H9 (cell line): ENCODE measurements at regions not wholly inside any gene's neighbourhood (a gene's known extent, or its start where the extent isn't known, plus 50 kb on each side); places are given as distances from the start of the nearest gene placed in this dataset.

Experiments used
- DNase-seq: peaks from one replicate; pipeline ENCODE4 v3.0.0-alpha.2; 2017
- H2AFZ ChIP-seq: one replicate; pipeline ENCODE4 v1.6.1; 2013; ENCODE audit warnings: mild to moderate bottlenecking, low read length, control low read depth, moderate library complexity
- H2AK5ac ChIP-seq: 2 replicates; pipeline ENCODE4 v1.6.1; 2013; ENCODE audit warnings: low read length, control low read depth, mixed read lengths; ENCODE audit not compliant: insufficient read length
- H2BK120ac ChIP-seq: one replicate; pipeline ENCODE4 v1.6.1; 2013; ENCODE audit warnings: low read depth, mild to moderate bottlenecking, low read length, control low read depth, inconsistent platforms; ENCODE audit not compliant: poor library complexity, severe bottlenecking
- H2BK12ac ChIP-seq: 2 replicates; pipeline ENCODE4 v1.6.1; 2013; ENCODE audit warnings: low read length, control low read depth, mixed read lengths, low read depth; ENCODE audit not compliant: insufficient read length
- H2BK15ac ChIP-seq: 2 replicates; pipeline ENCODE4 v1.6.1; 2013; ENCODE audit warnings: low read depth, low read length, control low read depth
- H2BK20ac ChIP-seq: one replicate; pipeline ENCODE4 v1.6.1; 2013; ENCODE audit warnings: low read depth, mild to moderate bottlenecking, low read length, control low read depth, inconsistent platforms; ENCODE audit not compliant: poor library complexity, severe bottlenecking
- H2BK5ac ChIP-seq: 2 replicates; pipeline ENCODE4 v1.6.1; 2013; ENCODE audit warnings: low read length, control low read depth, mixed read lengths; ENCODE audit not compliant: insufficient read length
- H3K14ac ChIP-seq: 2 replicates; pipeline ENCODE4 v1.6.1; 2013; ENCODE audit warnings: low read length, control low read depth; ENCODE audit not compliant: insufficient read depth
- H3K18ac ChIP-seq: 2 replicates; pipeline ENCODE4 v1.6.1; 2013; ENCODE audit warnings: low read depth, mild to moderate bottlenecking, mixed read lengths, low read length, control low read depth; ENCODE audit not compliant: insufficient read length
- H3K23ac ChIP-seq: 2 replicates; pipeline ENCODE4 v1.6.1; 2013; ENCODE audit warnings: low read length, control low read depth, mixed read lengths, low read depth; ENCODE audit not compliant: insufficient read length
- H3K23me2 ChIP-seq: 2 replicates; pipeline ENCODE4 v1.6.1; 2013; ENCODE audit warnings: low read depth, mild to moderate bottlenecking, mixed read lengths, low read length, control low read depth; ENCODE audit not compliant: insufficient read length, poor library complexity, severe bottlenecking
- H3K27ac ChIP-seq: 2 replicates; pipeline ENCODE4 v1.5.1; 2013; ENCODE audit warnings: low read length, control low read depth, mixed read lengths, low read depth; ENCODE audit not compliant: insufficient read length
- H3K27me3 ChIP-seq: 2 replicates; pipeline ENCODE4 v1.6.1; 2013; ENCODE audit warnings: low read length, control low read depth, inconsistent platforms; ENCODE audit not compliant: insufficient read depth
- H3K4ac ChIP-seq: 2 replicates; pipeline ENCODE4 v1.6.1; 2013; ENCODE audit warnings: low read depth, mild to moderate bottlenecking, control low read depth, inconsistent platforms, low read length, moderate library complexity
- H3K4me1 ChIP-seq: 2 replicates; pipeline ENCODE4 v1.6.1; 2013; ENCODE audit warnings: low read length, control low read depth, inconsistent platforms; ENCODE audit not compliant: insufficient read depth
- H3K4me2 ChIP-seq: 2 replicates; pipeline ENCODE4 v1.6.1; 2013; ENCODE audit warnings: low read length, control low read depth, mixed read lengths; ENCODE audit not compliant: insufficient read length, insufficient read depth
- H3K56ac ChIP-seq: 2 replicates; pipeline ENCODE4 v1.6.1; 2013; ENCODE audit warnings: low read depth, mild to moderate bottlenecking, mixed read lengths, low read length, control low read depth; ENCODE audit not compliant: insufficient read length
- H3K79me1 ChIP-seq: 2 replicates; pipeline ENCODE4 v1.6.1; 2013; ENCODE audit warnings: low read depth, mild to moderate bottlenecking, moderate library complexity, low read length, control low read depth, inconsistent platforms; ENCODE audit not compliant: insufficient read depth, poor library complexity, severe bottlenecking
- H3K79me2 ChIP-seq: 2 replicates; pipeline ENCODE4 v1.6.1; 2013; ENCODE audit warnings: low read length, control low read depth, inconsistent platforms; ENCODE audit not compliant: insufficient read depth
- H3K9ac ChIP-seq: 2 replicates; pipeline ENCODE4 v1.6.1; 2013; ENCODE audit warnings: low read length, control low read depth, mixed read lengths; ENCODE audit not compliant: insufficient read length; ENCODE audit errors: extremely low read depth
- H3K9me3 ChIP-seq: one replicate; pipeline ENCODE4 v1.6.1; 2013; ENCODE audit warnings: low read depth, low read length, inconsistent platforms; ENCODE audit not compliant: control insufficient read depth
- H3T11ph ChIP-seq: one replicate; pipeline ENCODE4 v1.6.1; 2013; ENCODE audit warnings: mild to moderate bottlenecking, low read length, control low read depth, inconsistent platforms
- H4K20me1 ChIP-seq: one replicate; pipeline ENCODE4 v1.6.1; 2013; ENCODE audit not compliant: control insufficient read depth, insufficient read length, insufficient read depth
- H4K5ac ChIP-seq: 2 replicates; pipeline ENCODE4 v1.6.1; 2013; ENCODE audit warnings: low read depth, mild to moderate bottlenecking, mixed read lengths, low read length, control low read depth; ENCODE audit not compliant: insufficient read length
- H4K8ac ChIP-seq: replicated peaks from 2 replicates; pipeline ENCODE4 v1.6.1; 2013; ENCODE audit warnings: low read length, control low read depth, mixed read lengths, low read depth; ENCODE audit not compliant: insufficient read length
- H4K91ac ChIP-seq: 2 replicates; pipeline ENCODE4 v1.6.1; 2013; ENCODE audit warnings: low read depth, mild to moderate bottlenecking, moderate library complexity, mixed read lengths, low read length, control low read depth; ENCODE audit not compliant: insufficient read length
- H3K27ac Mint-ChIP-seq, 3 experiments: 2 replicates in 2 of 3; 3 replicates in 1 of 3; pipeline ENCODE4 v1.8.0; 2020 to 2021; ENCODE audit warnings: mixed read lengths in 3 of 3, mild to moderate bottlenecking in 1 of 3, moderate library complexity in 1 of 3
- H3K27me3 Mint-ChIP-seq: 2 replicates; pipeline ENCODE4 v1.8.0; 2021; ENCODE audit warnings: low read depth, mild to moderate bottlenecking, moderate library complexity, mixed read lengths
- H3K36me3 Mint-ChIP-seq, 3 experiments: 2 replicates in 2 of 3; 3 replicates in 1 of 3; pipeline ENCODE4 v1.8.0; 2020 to 2021; ENCODE audit warnings: low read depth in 3 of 3, mixed read lengths in 3 of 3; ENCODE audit not compliant: insufficient read depth in 1 of 3
- H3K4me1 Mint-ChIP-seq, 2 experiments: 2 replicates each; pipeline ENCODE4 v1.8.0; 2020; ENCODE audit warnings: mixed read lengths in 2 of 2
- H3K4me3 Mint-ChIP-seq, 2 experiments: 2 replicates in 1 of 2; 3 replicates in 1 of 2; pipeline ENCODE4 v1.8.0; 2020 to 2021; ENCODE audit warnings: mild to moderate bottlenecking in 2 of 2, mixed read lengths in 2 of 2, moderate library complexity in 1 of 2
- H3K9me3 Mint-ChIP-seq, 2 experiments: 2 replicates in 1 of 2; 3 replicates in 1 of 2; pipeline ENCODE4 v1.8.0; 2020; ENCODE audit warnings: mild to moderate bottlenecking in 2 of 2, mixed read lengths in 2 of 2, moderate library complexity in 1 of 2
- WGBS: extraction: QIAGEN DNeasy Blood & Tissue Kit; methylation state at CpG from one replicate; pipeline ENCODE4 v1.1.7; 2013; ENCODE audit warnings: missing lambda C conversion rate, low lambda C conversion rate, mixed read lengths; ENCODE audit not compliant: insufficient read length; ENCODE audit errors: extremely low coverage; 5-methylcytosine and 5-hydroxymethylcytosine counted together
- TF ChIP-seq, protein P1 (sequence below): fragments of 200-600 bp; sonication (generic); conservative IDR thresholded peaks from 3 replicates; pipeline ENCODE4 v1.8.0; 2021; ENCODE audit warnings: antibody characterized with exemption, mild to moderate bottlenecking

DNA sequence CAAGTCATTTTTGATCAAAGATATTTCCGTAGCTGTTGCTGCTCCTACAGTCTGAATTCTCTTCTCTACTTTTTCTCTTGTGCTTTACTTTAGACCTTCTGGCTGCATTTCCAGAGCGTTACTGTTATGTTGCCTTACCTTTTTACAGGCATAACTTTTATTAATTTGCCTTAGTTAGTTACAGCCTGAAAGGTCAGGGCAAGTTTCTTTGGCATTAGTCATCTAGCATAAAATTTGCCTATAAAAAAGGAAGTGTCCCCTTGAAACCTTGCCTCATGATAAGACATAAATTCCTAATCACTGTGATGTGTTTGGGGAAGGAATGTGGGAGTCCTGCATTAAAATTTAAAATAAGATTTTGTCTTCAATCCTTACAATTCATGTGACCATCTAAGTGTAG is 618.5 kb downstream of the NR2F2 start:
- H3K27ac ChIP-seq = no peak overlapping the region
- H3K36me3 Mint-ChIP-seq = no peaks in the 10 kb centered on the region
- peaks cover 6% of the 10 kb centered on the region; the same call in 1 of the 2 replicates for H3K27me3 ChIP-seq
- H3K27ac Mint-ChIP-seq = no peak overlapping the region
- no peak overlapping the region for H3K4me2 ChIP-seq
- H3K18ac ChIP-seq = no peak overlapping the region
- H3K4ac ChIP-seq = no peak overlapping the region
- no peak overlapping the region for H2BK20ac ChIP-seq
- H3K23me2 ChIP-seq = no peaks in the 10 kb centered on the region
- TF ChIP-seq, protein P1, sequence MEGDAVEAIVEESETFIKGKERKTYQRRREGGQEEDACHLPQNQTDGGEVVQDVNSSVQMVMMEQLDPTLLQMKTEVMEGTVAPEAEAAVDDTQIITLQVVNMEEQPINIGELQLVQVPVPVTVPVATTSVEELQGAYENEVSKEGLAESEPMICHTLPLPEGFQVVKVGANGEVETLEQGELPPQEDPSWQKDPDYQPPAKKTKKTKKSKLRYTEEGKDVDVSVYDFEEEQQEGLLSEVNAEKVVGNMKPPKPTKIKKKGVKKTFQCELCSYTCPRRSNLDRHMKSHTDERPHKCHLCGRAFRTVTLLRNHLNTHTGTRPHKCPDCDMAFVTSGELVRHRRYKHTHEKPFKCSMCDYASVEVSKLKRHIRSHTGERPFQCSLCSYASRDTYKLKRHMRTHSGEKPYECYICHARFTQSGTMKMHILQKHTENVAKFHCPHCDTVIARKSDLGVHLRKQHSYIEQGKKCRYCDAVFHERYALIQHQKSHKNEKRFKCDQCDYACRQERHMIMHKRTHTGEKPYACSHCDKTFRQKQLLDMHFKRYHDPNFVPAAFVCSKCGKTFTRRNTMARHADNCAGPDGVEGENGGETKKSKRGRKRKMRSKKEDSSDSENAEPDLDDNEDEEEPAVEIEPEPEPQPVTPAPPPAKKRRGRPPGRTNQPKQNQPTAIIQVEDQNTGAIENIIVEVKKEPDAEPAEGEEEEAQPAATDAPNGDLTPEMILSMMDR = no peak
- H4K91ac ChIP-seq = no peak overlapping the region
- H2BK12ac ChIP-seq = no peak overlapping the region
- H3K27me3 Mint-ChIP-seq = peaks cover 49% of the 10 kb centered on the region
- no peak overlapping the region for H2BK15ac ChIP-seq
- DNase-seq = no peak
- no peaks in the 10 kb centered on the region for H3K4me1 ChIP-seq
- H3K14ac ChIP-seq = no peak overlapping the region
- H2BK120ac ChIP-seq = no peak overlapping the region
- no peaks in the 10 kb centered on the region for H4K20me1 ChIP-seq
- no peak overlapping the region for H3K56ac ChIP-seq
- no peak overlapping the region for H3K9ac ChIP-seq
- WGBS = no CpG with 5 or more reads among the region's 2 CpGs
- H2AK5ac ChIP-seq = no peak overlapping the region
- H3K79me2 ChIP-seq = no peaks in the 10 kb centered on the region
- H3K4me3 Mint-ChIP-seq = no peak overlapping the region
- no peak overlapping the region for H3T11ph ChIP-seq
- H2AFZ ChIP-seq = no peak overlapping the region
- no peak overlapping the region for H3K23ac ChIP-seq
- no peaks in the 10 kb centered on the region for H3K9me3 ChIP-seq
- H3K9me3 Mint-ChIP-seq = no peaks in the 10 kb centered on the region
- no peak overlapping the region for H4K8ac ChIP-seq
- no peak overlapping the region for H4K5ac ChIP-seq
- peaks cover 19 to 31% of the 10 kb centered on the region in 2 experiments for H3K4me1 Mint-ChIP-seq
- no peaks in the 10 kb centered on the region for H3K79me1 ChIP-seq
- no peak overlapping the region for H2BK5ac ChIP-seq
